Heart left ventricle (tissue), 13 donors: ENCODE measurements at regions not wholly inside any gene's neighbourhood (a gene's known extent, or its start where the extent isn't known, plus 50 kb on each side); places are given as distances from the start of the nearest gene placed in this dataset.

Experiments used
- POLR2A ChIP-seq, 2 donors: fragments of 450-650 bp; IDR thresholded peaks; one replicate each; pipeline ENCODE4 v1.6.1; 2017; ENCODE audit warnings: antibody characterized with exemption in 2 of 2, mild to moderate bottlenecking in 2 of 2, moderate library complexity in 2 of 2
- TF ChIP-seq, protein P1 (sequence below), 12 donors: fragments of 200-600 bp; sonication (generic) in 4 of 12; IDR thresholded peaks; one replicate each; pipeline versions ENCODE4 v1.5.0 to v1.8.0; 2018 to 2022; ENCODE audit warnings: antibody characterized with exemption in 12 of 12, mild to moderate bottlenecking in 5 of 12
- donor health status: ischemic (EF 13 %, LVEDD 7.1; RV severe dilation, severe dysfunction).
- donor health status: DM: no; HTN: yes; CAD: no.
- donor health status: DM: no; HTN: no; CAD: no.
- donor health status: ischemic (EF 25% LVEDD 6.9; RV normal size, moderate dysfunction).
- donor health status: ischemic (EF 25% LVEDD 5.7; RV mildly dilated, moderate dysfunction).
- donor health status: ischemic (EF 35%, LVEDD 5.7; RV mildly dilated, moderate dysfunction).
- donor health status: nonischemic (EF 11% LVEDD 7.7; RV severe dilation, severe dysfunction).
- donor health status: DM: yes; HTN: yes; CAD: no.
- donor health status: PGD.
- donor health status: ischemic (EF 29% LVEDD 5.4; RV normal size, mild dysfunction).
- donor health status: nonischemic (EF 23%, LVEDD 6.1; RV moderate dilation, normal function).

DNA sequence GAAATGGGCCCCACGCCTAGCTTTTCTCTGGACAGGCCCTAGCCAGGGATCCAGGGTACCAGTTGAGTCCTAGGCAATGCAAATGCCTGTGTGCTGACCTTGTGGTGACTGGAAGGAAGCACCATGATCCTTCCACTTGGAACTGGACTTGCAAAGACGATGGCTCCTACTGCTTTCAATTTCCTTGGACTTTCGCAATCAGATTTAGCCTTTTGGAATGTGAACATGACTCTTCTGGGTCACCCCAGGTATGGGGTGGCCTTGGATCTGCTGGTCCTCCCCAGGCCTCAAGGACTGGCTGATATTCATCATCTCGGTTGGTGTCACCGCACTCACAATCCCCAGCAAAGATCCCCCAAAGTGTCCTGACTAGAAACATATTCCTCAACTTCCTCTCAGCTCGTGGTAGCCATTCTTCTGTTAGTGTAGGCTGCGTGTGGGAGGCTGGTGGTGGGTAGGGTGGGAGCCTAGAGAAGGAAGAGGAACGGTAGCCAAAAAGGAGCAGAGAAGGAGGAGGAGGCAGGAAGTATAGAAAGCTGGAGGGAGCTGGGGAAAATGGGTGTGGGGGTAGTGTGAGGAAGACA lies 130.5 kb downstream of the PPIAL4G start:
- TF ChIP-seq, protein P1, sequence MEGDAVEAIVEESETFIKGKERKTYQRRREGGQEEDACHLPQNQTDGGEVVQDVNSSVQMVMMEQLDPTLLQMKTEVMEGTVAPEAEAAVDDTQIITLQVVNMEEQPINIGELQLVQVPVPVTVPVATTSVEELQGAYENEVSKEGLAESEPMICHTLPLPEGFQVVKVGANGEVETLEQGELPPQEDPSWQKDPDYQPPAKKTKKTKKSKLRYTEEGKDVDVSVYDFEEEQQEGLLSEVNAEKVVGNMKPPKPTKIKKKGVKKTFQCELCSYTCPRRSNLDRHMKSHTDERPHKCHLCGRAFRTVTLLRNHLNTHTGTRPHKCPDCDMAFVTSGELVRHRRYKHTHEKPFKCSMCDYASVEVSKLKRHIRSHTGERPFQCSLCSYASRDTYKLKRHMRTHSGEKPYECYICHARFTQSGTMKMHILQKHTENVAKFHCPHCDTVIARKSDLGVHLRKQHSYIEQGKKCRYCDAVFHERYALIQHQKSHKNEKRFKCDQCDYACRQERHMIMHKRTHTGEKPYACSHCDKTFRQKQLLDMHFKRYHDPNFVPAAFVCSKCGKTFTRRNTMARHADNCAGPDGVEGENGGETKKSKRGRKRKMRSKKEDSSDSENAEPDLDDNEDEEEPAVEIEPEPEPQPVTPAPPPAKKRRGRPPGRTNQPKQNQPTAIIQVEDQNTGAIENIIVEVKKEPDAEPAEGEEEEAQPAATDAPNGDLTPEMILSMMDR (IDR thresholded peaks at IDR 0.05), result no peak
- no peak for TF ChIP-seq POLR2A (IDR thresholded peaks at IDR 0.05)
